Neural cell (in vitro differentiated cells): ENCODE measurements at regions not wholly inside any gene's neighbourhood (a gene's known extent, or its start where the extent isn't known, plus 50 kb on each side); places are given as distances from the start of the nearest gene placed in this dataset.

Experiments
- H2AFZ ChIP-seq: fragments of 200-600, 300-800 bp; sonication (generic), shearing (Covaris generic); 2 replicates; pipeline ENCODE4 v1.6.0; 2014; ENCODE audit warnings: low read depth, mild to moderate bottlenecking, antibody characterized with exemption, low read length, moderate library complexity
- H3F3A ChIP-seq: fragments of 200-600 bp; shearing (Covaris generic); 2 replicates; pipeline ENCODE4 v1.6.1; 2016; ENCODE audit warnings: mild to moderate bottlenecking, moderate library complexity, mixed read lengths, antibody characterized with exemption, low read length; ENCODE audit not compliant: insufficient read depth, poor library complexity, severe bottlenecking
- H3K27ac ChIP-seq: fragments of 200-600, 300-800 bp; sonication (generic), shearing (Covaris generic); 2 replicates; pipeline ENCODE4 v1.5.1; 2014; ENCODE audit warnings: mild to moderate bottlenecking, low read length, moderate library complexity
- H3K27me3 ChIP-seq: fragments of 300-800, 200-600 bp; sonication (generic), shearing (Covaris generic); 2 replicates; pipeline ENCODE4 v1.6.0; 2014; ENCODE audit warnings: mild to moderate bottlenecking, low read depth, low read length, moderate library complexity; ENCODE audit not compliant: insufficient read depth
- H3K36me3 ChIP-seq: fragments of 300-800, 200-600 bp; sonication (generic), shearing (Covaris generic); 2 replicates; pipeline ENCODE4 v1.5.1; 2014; ENCODE audit warnings: mild to moderate bottlenecking, antibody characterized with exemption, low read length, moderate library complexity; ENCODE audit not compliant: insufficient read depth
- H3K4me2 ChIP-seq: fragments of 300-800, 200-600 bp; sonication (generic), shearing (Covaris generic); 2 replicates; pipeline ENCODE4 v1.6.0; 2014; ENCODE audit warnings: mild to moderate bottlenecking, low read length
- H3K4me3 ChIP-seq: fragments of 300-800, 200-600 bp; sonication (generic), shearing (Covaris generic); 2 replicates; pipeline ENCODE4 v1.5.1; 2014; ENCODE audit warnings: mild to moderate bottlenecking, low read length, moderate library complexity
- H3K79me2 ChIP-seq: fragments of 200-600 bp; shearing (Covaris generic); replicated peaks from 2 replicates; pipeline ENCODE4 v1.6.0; 2014; ENCODE audit warnings: mild to moderate bottlenecking, low read length, moderate library complexity; ENCODE audit not compliant: insufficient read depth
- H3K9ac ChIP-seq: fragments of 300-800, 200-600 bp; sonication (generic), shearing (Covaris generic); 2 replicates; pipeline ENCODE4 v1.6.1; 2016; ENCODE audit warnings: mild to moderate bottlenecking, low read length, mixed read lengths
- H3K9me2 ChIP-seq: fragments of 200-600 bp; shearing (Covaris generic); 2 replicates; pipeline ENCODE4 v1.6.1; 2016; ENCODE audit warnings: mild to moderate bottlenecking, low read length, mixed read lengths; ENCODE audit not compliant: insufficient read depth
- H3K9me3 ChIP-seq: fragments of 200-600, 300-800 bp; sonication (generic), shearing (Covaris generic); 2 replicates; pipeline ENCODE4 v1.6.1; 2016; ENCODE audit warnings: mild to moderate bottlenecking, mixed run types, low read length, moderate library complexity, mixed read lengths
- H4K20me1 ChIP-seq: fragments of 200-600 bp; shearing (Covaris generic); 2 replicates; pipeline ENCODE4 v1.6.1; 2016; ENCODE audit warnings: mild to moderate bottlenecking, mixed run types; ENCODE audit not compliant: insufficient read depth
- CTCF ChIP-seq: fragments of 450-650 bp; IDR thresholded peaks from 2 replicates; pipeline ENCODE4 v1.5.1; 2014; ENCODE audit warnings: antibody characterized with exemption, mild to moderate bottlenecking, moderate library complexity; ENCODE audit not compliant: poor library complexity, severe bottlenecking
- EP300 ChIP-seq: fragments of 450-650 bp; conservative IDR thresholded peaks from 2 replicates; pipeline ENCODE4 v1.6.1; 2014; ENCODE audit warnings: antibody characterized with exemption, mild to moderate bottlenecking, moderate library complexity; ENCODE audit not compliant: poor library complexity, severe bottlenecking
- MXI1 ChIP-seq: fragments of 450-650 bp; conservative IDR thresholded peaks from 2 replicates; pipeline ENCODE4 v1.6.1; 2014; ENCODE audit warnings: antibody characterized with exemption, mild to moderate bottlenecking; ENCODE audit not compliant: poor library complexity, severe bottlenecking
- POLR2AphosphoS5 ChIP-seq: IDR thresholded peaks from 2 replicates; pipeline ENCODE4 v1.6.1; 2012
- RAD21 ChIP-seq: fragments of 450-650 bp; conservative IDR thresholded peaks from 2 replicates; pipeline ENCODE4 v1.6.1; 2014; ENCODE audit warnings: antibody characterized with exemption, mild to moderate bottlenecking, moderate library complexity
- REST ChIP-seq: IDR thresholded peaks from 2 replicates; pipeline ENCODE4 v1.6.1; 2012; ENCODE audit warnings: borderline replicate concordance
- SMC3 ChIP-seq: fragments of 450-650 bp; conservative IDR thresholded peaks from 2 replicates; pipeline ENCODE4 v1.6.1; 2014; ENCODE audit warnings: antibody characterized with exemption, mild to moderate bottlenecking, moderate library complexity; ENCODE audit not compliant: poor library complexity
- TAF1 ChIP-seq: IDR thresholded peaks from 2 replicates; pipeline ENCODE4 v1.6.1; 2012; ENCODE audit warnings: low read depth

- peaks cover 3% of the 10 kb centered on the region for H3K9me3 ChIP-seq
- H4K20me1 ChIP-seq = no peaks in the 10 kb centered on the region
- H3K4me3 ChIP-seq = no peak overlapping the region
- H3K36me3 ChIP-seq = no peaks in the 10 kb centered on the region
- no peaks in the 10 kb centered on the region for H3K79me2 ChIP-seq
- no peak overlapping the region for H2AFZ ChIP-seq
- H3K9me2 ChIP-seq = no peaks in the 10 kb centered on the region
- no peak overlapping the region for H3K27ac ChIP-seq
- no peak overlapping the region for H3K4me2 ChIP-seq
- H3K9ac ChIP-seq = no peak overlapping the region
- H3K27me3 ChIP-seq = no peaks in the 10 kb centered on the region
- H3F3A ChIP-seq = no peaks in the 10 kb centered on the region
- TF ChIP-seq POLR2AphosphoS5 (no peak), TAF1 (no peak), SMC3 (no peak), EP300 (no peak), CTCF (no peak)
These were observed 272.0 kb upstream of the SESN3 start for GRCh38 chr11:95503047-95503446.

GRCh38 chr11:95502522-95502921 lies 271.5 kb upstream of the SESN3 start:
- Histone ChIP-seq H3F3A (no peaks in the 10 kb centered on the region), H3K4me3 (no peak overlapping the region), H3K27ac (no peak overlapping the region), H3K9me3 (peaks cover 3% of the 10 kb centered on the region), H3K9me2 (no peaks in the 10 kb centered on the region), H4K20me1 (no peaks in the 10 kb centered on the region), H3K9ac (no peak overlapping the region), H3K79me2 (no peaks in the 10 kb centered on the region), H3K36me3 (no peaks in the 10 kb centered on the region), H2AFZ (no peak overlapping the region), H3K27me3 (no peaks in the 10 kb centered on the region), H3K4me2 (no peak overlapping the region)
- TF ChIP-seq TAF1 (no peak), REST (no peak), POLR2AphosphoS5 (no peak), MXI1 (no peak), SMC3 (no peak)

- no peaks in the 10 kb centered on the region for H3F3A ChIP-seq
- no peak overlapping the region for H3K4me2 ChIP-seq
- H3K9me2 ChIP-seq = no peaks in the 10 kb centered on the region
- H3K79me2 ChIP-seq = no peaks in the 10 kb centered on the region
- H4K20me1 ChIP-seq = no peaks in the 10 kb centered on the region
- TF ChIP-seq RAD21 = no peak
- TF ChIP-seq CTCF = no peak
- no peak for TF ChIP-seq REST
- peaks cover 3% of the 10 kb centered on the region for H3K9me3 ChIP-seq
- H3K9ac ChIP-seq = no peak overlapping the region
- no peak overlapping the region for H2AFZ ChIP-seq
- no peak overlapping the region for H3K4me3 ChIP-seq
- no peaks in the 10 kb centered on the region for H3K27me3 ChIP-seq
- no peaks in the 10 kb centered on the region for H3K36me3 ChIP-seq
- H3K27ac ChIP-seq = no peak overlapping the region
These were observed 270.8 kb upstream of the SESN3 start for GRCh38 chr11:95501761-95502266.
